SK-N-MC (cell line): ENCODE measurements at regions not wholly inside any gene's neighbourhood (a gene's known extent, or its start where the extent isn't known, plus 50 kb on each side); places are given as distances from the start of the nearest gene placed in this dataset.

Experiments
- EZH2 ChIP-seq: fragments of 200-600 bp; sonication (generic); IDR thresholded peaks from one replicate; pipeline ENCODE4 v1.6.1; 2017; ENCODE audit warnings: antibody characterized with exemption
- FOXP2 ChIP-seq: optimal IDR thresholded peaks from 2 replicates; pipeline ENCODE3; 2011; ENCODE audit warnings: mild to moderate bottlenecking, moderate library complexity; ENCODE audit not compliant: insufficient read depth; ENCODE audit errors: extremely low read length, control extremely low read depth
- POLR2AphosphoS5 ChIP-seq: IDR thresholded peaks from 2 replicates; pipeline ENCODE4 v1.6.1; 2012; ENCODE audit warnings: mild to moderate bottlenecking, low read depth, low read length, borderline replicate concordance

DNA sequence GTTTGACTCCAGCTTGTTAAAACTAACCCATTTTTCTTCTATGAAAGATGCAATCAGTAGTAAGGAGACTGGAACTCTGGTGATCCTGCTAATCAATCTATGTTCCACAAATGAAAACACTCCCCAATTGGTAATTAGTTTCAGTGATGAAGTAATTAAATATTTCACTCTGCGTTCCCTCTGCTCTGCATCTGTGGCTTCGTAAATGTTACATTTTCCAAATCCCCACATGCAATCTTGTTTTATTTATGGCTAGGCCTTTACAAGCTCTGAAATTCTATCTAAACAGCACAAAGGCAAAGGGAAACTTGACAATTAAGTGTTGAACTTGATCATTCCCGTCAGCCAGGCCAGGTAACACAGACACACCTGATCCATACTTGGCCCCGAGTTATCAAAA is 231.4 kb upstream of the OSR1 start:
- no peak for TF ChIP-seq EZH2
- TF ChIP-seq POLR2AphosphoS5: no peak
- TF ChIP-seq FOXP2: no peak
